ENCODE measurements at regions not wholly inside any gene's neighbourhood (a gene's known extent, or its start where the extent isn't known, plus 50 kb on each side); places are given as distances from the start of the nearest gene placed in this dataset.

DNA sequence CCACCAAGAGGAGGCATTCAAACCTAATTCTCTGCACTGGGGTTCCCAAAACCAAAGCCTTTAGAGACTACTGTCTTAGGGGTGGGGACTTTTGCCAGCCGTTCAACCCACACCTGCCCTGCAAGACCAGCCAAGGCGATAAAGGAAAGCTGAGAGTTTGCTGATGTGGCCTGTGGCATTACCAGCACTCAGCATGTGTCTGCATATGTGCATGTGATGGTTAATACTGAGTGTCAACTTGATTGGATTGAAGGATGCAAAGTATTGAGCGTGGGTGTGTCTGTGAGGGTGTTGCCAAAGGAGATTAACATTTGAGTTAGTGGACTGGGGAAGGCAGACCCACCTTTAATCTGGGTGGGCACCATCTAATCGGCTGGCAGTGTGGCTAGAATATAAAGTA is 474.2 kb downstream of the MED10 start:
- TF ChIP-seq, protein P1, sequence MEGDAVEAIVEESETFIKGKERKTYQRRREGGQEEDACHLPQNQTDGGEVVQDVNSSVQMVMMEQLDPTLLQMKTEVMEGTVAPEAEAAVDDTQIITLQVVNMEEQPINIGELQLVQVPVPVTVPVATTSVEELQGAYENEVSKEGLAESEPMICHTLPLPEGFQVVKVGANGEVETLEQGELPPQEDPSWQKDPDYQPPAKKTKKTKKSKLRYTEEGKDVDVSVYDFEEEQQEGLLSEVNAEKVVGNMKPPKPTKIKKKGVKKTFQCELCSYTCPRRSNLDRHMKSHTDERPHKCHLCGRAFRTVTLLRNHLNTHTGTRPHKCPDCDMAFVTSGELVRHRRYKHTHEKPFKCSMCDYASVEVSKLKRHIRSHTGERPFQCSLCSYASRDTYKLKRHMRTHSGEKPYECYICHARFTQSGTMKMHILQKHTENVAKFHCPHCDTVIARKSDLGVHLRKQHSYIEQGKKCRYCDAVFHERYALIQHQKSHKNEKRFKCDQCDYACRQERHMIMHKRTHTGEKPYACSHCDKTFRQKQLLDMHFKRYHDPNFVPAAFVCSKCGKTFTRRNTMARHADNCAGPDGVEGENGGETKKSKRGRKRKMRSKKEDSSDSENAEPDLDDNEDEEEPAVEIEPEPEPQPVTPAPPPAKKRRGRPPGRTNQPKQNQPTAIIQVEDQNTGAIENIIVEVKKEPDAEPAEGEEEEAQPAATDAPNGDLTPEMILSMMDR (IDR thresholded peaks at IDR 0.05) = no peak
- no peak for TF ChIP-seq POLR2A (IDR thresholded peaks at IDR 0.05)

Measured in thyroid gland (tissue), 4 donors.